Activated CD4-positive, alpha-beta T cell treated with anti-CD3 and anti-CD28 coated beads for 1 hour (primary cell): ENCODE measurements at regions not wholly inside any gene's neighbourhood (a gene's known extent, or its start where the extent isn't known, plus 50 kb on each side); places are given as distances from the start of the nearest gene placed in this dataset.
"Not testable (repeated sequence)": the region's sequence is repeated elsewhere in the genome, so short reads cannot be mapped to it uniquely, and the experiment has no call there.

Source experiments
- DNase-seq: peaks from one replicate; pipeline ENCODE4 v3.0.0-alpha.2; 2020

DNA sequence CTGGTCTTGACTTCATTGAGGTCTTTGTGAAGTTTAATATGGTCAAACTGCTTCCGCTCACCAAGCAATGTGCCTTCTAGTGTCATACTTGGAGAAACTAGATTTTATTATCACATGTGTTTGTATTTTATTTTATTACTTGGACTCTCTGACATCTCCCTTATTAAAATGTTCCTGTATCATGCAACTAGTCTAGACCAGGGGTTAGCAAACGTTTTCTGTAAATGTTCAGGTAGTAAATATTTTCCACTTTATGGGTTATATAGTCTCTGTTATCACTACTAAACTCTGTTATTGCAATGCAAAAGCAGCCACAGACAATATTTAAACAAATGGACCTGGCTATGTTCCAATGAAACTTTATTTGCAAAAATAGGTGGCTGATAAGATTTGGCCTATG is 443.8 kb downstream of the MID1IP1 start:
- no peak for DNase-seq

DNA sequence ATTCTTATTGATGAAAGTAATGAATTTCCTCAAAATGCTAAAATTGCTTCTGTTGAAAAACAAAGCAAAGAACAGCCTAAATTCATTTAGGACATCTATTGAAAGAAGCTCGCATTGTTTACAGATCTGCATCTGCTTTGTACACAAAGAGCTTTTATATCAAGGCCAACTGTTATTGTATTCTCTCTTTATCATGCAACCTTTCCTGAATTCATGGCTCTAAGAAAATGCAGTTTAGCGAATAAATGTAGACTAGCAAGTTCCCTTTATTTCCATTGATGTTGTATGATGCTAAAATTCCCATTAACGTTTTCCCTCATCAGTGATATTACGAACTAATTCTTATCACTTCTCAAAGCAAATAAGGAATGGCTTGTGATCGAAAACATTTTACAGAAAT is 446.3 kb downstream of the MID1IP1 start:
- no peak for DNase-seq

DNA sequence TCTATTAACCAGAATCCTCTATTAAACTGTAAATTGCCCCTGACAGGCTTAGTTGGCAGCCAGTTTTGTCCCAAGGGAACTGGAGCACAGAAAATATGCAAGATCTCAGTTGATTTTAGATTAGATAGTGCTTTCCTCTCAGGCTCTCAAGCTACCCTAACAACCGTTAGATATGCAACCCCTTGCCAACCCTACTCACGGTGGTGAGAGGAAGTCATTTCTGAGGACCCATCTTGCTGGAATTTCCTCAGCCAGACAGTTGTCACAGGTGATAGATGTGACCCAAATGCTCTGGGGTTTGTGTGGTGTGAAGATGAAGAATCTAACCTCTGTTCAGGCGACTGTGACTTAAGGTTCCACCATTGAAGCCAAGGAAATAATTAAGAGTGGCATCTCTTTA is 447.1 kb downstream of the MID1IP1 start:
- no peak for DNase-seq

DNA sequence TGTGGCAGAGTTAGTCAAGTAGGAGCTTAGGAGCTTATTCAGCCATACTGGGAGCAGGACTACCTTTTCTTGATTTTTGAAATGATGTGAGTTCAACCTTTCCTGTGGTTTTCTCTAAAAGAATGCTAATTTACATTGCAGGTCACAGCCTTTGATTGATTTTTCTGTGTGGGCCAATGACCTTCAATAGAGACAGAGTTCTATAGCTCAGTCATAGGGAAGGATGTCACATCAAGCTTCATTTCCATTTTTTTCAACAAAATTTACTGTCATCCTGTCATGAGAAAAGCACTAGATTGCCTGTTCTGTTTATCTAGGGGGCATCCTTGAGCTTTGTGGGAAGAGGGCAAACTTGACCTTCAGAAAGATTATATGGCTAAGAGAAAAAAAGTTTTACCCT is 448.7 kb downstream of the MID1IP1 start:
- no peak for DNase-seq

DNA sequence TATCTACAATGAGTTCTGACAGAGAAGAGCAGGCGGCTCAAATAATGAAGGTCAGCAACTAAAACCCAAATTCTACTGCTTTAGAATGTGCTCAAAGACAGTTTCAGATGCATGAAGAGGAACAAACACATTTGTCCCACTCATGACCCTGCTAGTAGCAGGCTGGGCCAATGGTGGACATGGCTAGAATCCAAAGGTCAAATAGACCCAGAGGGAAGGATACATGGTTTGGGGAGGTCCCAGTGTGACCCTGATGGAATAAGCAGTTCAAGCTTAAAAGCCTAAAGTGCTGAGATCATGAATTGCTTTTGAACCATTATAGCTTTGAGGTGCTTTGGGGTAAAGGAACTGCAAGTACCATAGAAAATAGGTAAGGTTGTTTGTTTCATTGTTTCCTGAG is 450.7 kb downstream of the MID1IP1 start:
- DNase-seq = no peak

DNA sequence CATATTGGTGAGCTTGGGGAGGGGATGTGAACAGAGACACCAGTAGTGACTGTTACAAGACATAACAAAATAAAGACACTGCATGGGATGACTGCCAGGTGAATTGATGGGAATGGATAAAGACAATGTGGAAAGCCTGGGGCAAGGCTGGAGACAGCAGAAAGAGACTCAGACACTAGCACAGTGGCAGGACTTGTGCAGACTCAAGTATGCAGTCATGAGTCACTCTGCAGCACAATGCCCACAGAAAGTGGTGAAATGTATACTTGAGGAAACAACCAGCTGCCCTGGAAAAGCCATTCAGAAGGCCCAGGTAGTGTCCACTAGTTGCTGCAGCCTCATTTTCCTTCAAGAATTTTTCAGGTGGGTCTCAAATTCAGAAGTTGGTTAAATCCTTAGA is 452.3 kb downstream of the MID1IP1 start:
- no peak for DNase-seq

DNA sequence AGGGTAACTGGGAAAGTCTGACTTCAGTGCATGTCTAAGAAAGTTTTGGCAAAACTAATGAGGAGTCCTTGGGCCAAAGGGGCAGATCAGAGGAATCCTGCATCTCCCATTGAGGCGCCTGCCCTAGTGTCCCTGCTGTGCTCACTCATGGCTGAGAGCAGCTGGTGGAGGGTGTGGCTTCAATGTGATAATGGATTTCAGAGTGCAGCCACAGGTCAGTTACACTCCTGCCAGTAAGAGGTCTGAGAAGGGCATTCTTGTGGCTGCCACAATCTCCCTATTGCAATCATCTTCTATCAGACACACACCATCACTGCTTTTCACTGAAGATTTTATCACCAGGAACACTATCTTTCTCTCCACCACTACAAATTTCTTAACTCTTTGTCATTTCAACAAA is 457.1 kb downstream of the MID1IP1 start:
- DNase-seq = no peak

DNA sequence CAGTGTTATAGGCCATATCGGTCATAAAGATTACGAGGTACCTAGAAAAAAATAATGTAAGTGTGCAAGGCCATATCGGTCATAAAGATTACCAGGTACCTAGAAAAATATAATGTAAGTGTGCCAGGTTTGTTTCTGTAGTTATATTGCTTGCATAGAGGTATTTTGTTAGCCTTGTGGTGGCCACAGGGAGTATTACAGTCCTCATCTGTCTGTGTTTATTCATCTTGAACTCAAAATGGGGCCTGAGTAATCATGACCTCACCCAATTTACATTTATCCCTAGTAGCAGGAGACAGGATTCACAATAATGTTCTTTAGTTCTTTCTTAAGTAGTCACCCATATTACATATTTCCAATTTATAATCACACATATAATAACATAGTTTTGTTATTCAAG is 459.7 kb downstream of the MID1IP1 start:
- DNase-seq = no peak

DNA sequence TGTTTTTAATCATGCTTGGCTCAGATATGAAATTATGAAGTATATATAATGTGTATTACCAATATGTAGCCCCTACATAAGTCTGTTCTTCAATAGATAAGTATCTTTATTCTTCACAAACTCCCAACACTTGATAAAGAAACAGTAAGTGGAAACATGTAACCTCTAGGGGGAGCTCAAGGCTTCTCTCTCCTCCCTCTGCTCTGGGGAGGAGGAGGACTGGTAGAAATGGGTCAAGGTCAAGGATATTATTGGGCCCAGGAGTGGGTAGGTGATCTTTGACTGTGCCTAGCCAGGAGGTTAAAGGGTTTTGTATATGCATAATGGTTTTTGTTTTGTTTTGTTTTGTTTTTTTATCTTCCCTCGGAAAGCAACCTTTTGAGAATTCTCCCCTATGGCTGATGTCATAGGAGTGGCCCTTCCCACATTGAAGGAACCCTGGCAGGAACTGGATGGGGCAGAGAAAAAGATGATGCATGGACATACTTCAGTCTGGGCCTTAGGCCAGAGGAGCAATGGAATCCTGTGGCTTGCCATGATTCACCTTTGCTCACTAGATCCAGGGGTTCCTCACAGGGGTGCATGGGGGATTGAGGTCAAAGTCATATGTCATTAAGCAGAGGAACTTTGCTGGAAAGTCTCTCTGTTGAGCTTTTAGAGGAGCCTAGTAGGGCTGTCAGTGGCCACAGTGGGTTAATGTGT is 460.3 kb downstream of the MID1IP1 start:
- no peak for DNase-seq

DNA sequence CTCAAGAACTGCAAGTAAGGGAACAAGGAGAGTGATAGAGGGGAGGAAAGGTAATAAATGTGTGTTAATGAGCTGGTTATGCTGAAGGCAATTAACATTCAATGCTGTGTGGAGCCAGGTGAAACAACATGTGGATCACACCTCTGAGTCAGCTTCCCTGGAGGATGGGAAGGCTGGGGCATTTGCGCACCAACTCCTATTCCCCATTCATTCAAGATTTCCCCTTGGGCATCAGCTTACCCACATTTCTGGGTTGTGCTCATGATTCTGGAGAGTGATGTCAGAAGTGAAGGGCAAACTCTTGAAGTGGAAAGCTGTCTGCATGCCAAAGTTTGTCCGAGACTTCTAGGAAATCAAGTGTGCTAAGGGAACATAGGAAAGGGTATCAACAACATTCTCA is 461.4 kb downstream of the MID1IP1 start:
- DNase-seq = no peak

DNA sequence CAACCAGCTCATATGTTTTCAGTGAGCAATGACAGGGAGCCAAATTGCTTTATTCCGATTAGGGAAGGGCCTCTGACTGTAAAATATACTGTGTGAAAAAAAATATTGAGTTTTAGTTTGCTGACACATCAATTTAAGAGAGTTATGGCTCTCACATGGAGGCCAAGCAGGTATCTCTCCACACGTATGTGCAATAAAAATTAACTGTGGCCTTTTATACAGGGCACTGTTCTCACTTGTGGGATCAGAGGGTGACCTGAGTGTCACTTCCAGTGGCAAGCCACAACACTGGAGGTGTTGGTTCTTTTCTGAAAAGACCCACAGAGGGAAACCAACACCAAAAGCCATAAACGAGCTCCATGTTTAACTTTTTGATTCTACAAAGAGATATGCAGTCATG is 462.8 kb downstream of the MID1IP1 start:
- DNase-seq = no peak

DNA sequence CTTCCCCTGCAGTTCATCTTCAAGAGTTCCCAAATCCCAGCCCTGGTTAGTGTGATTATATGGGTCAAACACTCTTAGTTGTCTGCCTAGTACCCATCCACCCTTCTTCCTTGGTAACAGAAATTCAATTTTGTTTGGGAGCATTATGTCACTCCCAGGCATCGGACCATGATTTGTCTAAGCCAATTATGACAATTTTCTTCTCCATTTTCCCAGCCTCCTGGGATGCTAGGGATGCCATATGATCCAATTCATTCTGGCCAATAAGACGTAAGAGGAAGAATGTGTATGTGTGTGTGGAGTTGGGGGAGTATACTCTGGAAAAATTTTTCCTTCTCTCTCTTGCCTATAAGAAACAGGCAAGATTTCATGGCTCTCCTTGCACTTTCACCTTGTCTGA is 465.9 kb downstream of the MID1IP1 start:
- DNase-seq = no peak

DNA sequence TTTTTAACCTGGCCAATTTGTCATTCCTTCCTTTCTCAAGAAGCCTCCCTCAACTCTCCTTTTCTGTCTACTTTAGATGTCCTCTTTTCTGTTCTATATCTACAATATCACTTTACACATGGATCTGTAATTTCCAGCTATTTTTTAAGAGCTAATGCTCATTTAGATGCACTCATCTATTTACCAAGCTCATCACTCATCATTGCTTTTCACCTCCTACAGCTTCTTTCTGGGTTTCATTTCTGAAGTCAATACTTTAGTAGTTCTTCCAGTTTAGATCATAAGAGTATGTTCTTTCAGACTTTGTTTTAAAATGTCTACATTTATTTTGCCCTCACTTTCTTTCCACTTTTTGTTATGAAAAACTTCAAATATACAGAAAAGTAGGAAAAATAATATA is 466.9 kb downstream of the MID1IP1 start:
- no peak for DNase-seq

DNA sequence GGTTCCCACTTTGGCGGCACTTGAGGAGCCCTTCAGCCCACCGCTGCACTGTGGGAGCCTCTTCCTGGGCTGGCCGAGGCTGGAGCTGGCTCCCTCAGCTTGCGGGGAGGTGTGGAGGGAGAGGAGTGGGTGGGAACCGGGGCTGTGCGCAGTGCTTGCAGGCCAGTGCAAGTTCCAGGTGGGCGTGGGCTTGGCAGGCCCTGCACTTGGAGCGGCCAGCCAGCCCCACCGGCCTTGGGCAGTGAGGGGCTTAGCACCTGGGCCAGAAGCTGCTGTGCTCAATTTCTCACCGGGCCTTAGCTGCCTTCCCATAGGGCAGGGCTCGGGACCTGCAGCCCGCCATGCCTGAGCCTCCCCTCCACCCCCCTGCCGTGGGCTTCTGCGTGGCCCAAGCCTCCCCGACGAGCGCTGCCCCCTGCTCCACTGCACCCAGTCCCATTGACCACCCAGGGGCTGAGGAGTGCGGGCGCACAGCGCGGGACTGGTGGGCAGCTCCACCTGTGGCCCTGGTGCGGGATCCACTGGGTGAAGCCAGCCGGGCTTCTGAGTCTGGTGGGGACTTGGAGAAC is 474.3 kb downstream of the MID1IP1 start:
- no peak for DNase-seq

DNA sequence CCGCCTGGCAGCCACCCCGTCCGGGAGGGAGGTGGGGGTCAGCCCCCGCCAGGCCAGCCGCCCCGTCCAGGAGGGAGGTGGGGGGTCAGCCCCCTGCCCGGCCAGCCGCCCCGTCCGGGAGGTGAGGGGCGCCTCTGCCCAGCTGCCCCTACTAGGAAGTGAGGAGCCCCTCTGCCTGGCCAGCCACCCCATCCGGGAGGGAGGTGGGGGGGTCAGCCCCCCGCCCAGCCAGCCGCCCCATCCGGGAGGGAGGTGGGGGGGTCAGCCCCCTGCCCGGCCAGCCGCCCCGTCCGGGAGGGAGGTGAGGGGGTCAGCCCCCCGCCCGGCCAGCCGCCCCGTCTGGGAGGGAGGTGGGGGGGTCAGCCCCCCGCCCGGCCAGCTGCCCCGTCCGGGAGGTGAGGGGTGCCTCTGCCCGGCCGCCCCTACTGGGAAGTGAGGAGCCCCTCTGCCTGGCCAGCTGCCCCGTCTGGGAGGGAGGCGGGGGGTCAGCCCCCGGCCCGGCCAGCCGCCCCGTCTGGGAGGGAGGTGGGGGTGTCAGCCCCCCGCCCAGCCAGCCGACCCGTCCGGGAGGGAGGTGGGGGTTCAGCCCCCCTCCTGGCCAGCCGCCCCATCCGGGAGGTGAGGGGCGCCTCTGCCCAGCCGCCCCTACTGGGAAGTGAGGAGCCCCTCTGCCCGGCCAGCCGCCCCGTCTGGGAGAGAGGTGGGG is 476.6 kb downstream of the MID1IP1 start:
- not testable (repeated sequence) for DNase-seq

DNA sequence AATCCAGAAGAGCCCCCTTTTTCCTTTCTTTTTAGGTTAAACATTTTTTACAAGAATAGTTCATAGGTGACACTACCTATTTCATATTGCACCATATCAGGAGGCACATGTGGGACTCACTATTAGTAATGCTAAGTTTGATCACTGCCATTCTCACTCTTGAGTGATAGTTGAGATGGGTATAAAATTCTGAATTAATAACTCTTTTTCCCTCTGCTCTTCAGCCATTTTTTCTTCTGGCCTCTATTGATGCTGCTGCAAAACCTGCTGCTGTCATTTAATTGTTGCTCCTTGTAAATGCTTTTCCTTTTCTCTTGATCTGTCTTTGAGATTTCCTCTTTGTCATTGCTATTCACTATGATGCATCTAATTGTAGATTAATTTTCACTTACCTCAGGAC is 482.0 kb downstream of the MID1IP1 start:
- no peak for DNase-seq

DNA sequence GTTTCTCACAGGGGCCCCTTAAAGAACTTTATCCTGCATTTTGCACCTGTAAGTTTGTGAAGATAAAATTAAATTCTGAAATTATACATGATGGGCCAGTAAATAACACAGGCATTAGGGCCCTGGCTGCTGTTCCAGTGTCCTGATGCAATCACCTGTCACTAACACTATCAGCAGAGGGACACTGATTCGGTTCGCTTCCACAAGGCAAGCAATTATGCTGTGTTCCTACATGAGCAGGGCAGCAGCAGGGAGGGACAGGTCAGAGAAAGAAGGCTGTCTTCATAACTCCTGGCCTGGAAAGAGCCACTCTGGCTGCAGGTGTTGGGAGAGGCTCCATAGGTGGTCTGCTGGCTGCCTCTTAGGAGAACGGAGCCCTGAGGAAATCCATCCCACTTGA is 487.3 kb downstream of the MID1IP1 start:
- no peak for DNase-seq

DNA sequence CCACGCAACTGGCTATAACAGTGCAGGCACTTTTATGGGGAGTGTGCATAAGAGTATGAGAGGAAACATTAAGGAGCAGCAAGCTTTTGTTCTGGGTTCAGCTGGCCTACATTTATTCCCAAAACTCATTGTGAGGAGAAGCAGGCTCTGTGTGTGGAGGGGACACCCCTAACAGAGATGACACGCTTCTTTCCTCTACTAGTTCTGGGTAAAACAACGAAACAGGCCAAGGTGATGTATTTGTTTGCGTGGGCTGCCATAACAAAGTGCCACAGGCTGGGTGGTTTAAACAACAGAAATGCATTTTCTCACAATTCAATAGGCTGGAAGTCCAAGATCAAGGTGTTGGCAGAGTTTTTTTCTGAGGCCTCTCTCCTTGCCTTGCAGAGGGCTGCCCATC is 488.6 kb downstream of the MID1IP1 start:
- no peak for DNase-seq

DNA sequence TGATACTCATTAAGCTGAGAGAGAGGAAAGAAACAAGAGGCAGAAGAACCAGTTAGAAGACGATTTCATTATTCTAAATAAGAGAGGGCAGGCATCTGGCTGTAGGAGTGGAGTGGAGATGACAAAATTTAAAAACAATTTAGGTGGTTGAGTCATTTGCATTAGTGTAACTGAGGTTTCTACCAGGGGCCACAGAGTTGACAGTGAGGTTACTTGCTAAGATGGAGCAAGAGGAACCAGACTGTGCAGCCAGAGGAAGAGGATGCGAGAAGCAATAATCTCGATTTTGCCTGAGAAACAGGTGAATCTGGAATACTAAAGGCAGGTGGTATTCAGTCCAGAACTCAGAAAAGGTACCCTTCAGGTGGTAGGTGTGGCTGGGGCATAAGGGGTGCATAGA is 491.9 kb downstream of the MID1IP1 start:
- DNase-seq = no peak

DNA sequence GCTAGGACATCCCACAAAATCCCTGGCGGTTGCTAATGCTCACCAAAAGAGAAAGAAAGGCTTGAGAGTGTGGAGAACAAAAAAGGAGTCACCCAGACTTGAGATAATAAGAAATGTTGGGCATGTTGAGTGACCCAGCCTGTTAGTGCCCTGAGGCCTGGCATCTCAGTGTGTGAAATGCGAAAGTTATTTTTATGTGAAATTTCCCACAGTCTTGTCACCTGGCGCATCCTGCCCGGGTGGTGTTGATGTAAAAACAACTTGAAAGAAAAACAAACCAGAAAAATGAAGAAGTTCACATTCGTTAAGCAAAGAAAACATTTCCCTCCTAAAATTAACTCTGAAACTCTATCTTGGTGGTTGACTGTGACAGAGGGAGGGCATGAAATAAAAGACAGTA is 495.2 kb downstream of the MID1IP1 start:
- no peak for DNase-seq

DNA sequence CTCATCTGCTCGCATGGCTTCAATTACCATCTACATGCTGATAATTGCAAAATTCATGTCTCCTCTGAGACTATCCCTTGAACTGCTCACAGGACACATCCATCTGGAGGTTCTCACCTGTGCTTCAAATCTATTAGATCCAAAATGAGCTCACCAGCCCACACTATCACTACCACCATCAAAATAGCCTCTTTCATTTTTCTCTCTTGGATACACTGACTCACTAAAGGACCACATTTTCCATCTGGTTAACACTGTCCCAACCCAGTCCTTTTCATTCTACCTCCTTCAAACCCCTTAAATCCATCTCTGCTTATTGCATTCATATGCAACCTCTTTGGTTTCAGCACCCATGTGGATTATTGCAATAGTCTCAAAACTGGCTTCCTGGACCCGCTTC is 497.6 kb downstream of the MID1IP1 start:
- DNase-seq = no peak

DNA sequence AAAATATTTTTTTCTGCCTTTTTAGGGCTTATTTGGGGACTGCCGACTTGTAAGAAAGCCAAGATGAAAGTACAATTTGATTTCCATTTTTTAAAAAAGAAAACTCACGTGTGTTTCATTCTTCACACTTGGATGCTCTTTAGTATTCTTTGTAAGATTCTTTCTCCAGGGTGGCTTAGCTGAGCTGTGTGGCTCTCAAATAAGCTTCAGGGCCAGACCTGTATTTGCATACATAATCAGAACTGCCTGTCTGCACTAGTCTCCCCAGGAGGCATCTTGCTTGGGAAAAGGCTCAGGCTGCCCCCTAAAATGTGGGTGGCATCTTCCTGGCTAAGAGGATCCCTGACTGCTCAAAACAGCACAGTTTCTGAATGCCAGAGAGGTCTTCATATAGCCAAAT is 498.4 kb downstream of the MID1IP1 start:
- DNase-seq = no peak

DNA sequence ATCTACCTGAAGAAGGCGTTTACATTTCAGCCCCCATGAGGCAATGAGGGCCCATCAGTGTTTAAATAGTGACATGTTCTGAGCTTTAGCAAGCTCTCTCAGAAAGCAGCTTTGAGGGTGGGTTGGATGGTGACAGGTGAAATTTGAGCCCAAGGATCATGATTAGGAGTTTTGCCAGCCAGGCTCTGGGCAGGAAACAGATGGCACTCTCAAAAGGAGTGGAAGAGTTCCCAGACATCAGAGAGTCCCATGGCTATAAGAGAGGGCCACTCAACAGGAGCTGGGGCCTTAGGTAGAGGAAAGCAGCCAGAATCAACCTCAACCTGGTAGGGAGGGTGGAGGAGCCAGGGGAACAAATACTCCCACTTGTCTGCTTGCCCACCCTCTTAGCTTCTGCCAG is 499.8 kb downstream of the MID1IP1 start:
- no peak for DNase-seq

DNA sequence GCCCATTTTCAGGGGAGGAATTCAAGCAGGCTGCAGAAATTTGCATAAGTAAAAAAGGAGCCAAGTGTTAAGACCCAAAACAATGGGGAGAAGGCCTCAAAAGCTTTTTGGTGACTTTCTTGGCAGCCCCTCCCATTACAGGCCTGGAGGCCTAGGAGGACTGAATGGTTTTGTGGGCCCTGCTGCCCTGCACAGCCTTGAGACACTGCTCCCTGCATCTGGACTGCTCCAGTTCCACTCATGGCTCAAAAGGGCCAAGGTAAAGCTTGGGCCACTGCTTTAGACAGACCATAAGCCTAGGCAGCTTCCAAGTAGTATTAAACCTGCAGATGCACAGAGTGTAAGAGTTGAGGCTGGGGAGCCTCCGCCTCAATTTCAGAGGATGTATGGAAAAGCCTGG is 501.6 kb downstream of the MID1IP1 start:
- no peak for DNase-seq

DNA sequence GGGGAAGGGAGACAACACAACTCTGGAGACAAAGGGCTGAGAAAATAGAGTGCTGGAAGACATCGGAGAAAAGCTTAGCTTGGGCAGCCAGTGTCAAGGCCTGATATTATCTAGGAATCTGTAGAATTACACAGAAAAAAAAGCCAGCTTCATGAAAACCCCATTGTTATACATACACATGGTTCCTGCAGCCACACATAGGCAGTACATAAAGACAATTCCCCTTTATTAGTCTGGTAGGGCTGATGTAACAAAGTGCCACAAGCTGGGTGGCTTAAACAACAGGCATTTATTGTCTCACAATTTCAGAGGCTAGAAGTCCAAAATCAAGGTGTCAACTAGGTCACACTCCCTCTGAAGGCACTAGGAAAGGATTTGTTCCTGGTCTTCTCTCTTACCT is 503.5 kb downstream of the MID1IP1 start:
- no peak for DNase-seq
